GM12878 (cell line): ENCODE measurements at regions not wholly inside any gene's neighbourhood (a gene's known extent, or its start where the extent isn't known, plus 50 kb on each side); places are given as distances from the start of the nearest gene placed in this dataset.

Experiments used
- ATAC-seq: fragments of 200-7000 bp; cut with Tn5 transposase; 3 replicates; pipeline ENCODE4 v1.9.1; 2020; ENCODE audit warnings: mild to moderate bottlenecking, moderate library complexity
- BruUV-seq: library from RNA; stranded (reverse); fragments of 400-500 nt; replicated peaks from 2 replicates; lab custom pipeline; 2021; lab: Mats Ljungman, UMichigan
- CTCF ChIA-PET: fragments of 300-600 bp; sonication (Branson Sonifier 250); formaldehyde crosslinking; extraction: SDS; loops from one replicate; lab custom pipeline; 2021; ENCODE audit warnings: inconsistent platforms; lab: Yijun Ruan, JAX
- POLR2A ChIA-PET: fragments of 350-600 bp; formaldehyde crosslinking; extraction: SDS; loops from one replicate; lab custom pipeline; 2021; ENCODE audit warnings: inconsistent platforms; lab: Charles Lee
- RAD21 ChIA-PET: fragments of 300-600 bp; sonication (Branson Sonifier 250); formaldehyde crosslinking; loops from one replicate; lab custom pipeline; 2023; ENCODE audit warnings: antibody characterized with exemption; ENCODE audit not compliant: unreplicated experiment; lab: Charles Lee
- SMC1A ChIA-PET: fragments of 300-600 bp; sonication (Branson Sonifier 250); formaldehyde crosslinking; loops from one replicate; lab custom pipeline; 2023; ENCODE audit not compliant: unreplicated experiment, uncharacterized antibody; lab: Charles Lee
- DNase-seq: peaks from one replicate; pipeline ENCODE4 v3.0.0-alpha.2; 2011; ENCODE audit warnings: low read depth, low spot score
- FAIRE-seq: peaks from 3 replicates; lab custom pipeline; 2011; peaks lifted over from hg19 to GRCh38; lab: Jason Lieb, UNC
- H2AFZ ChIP-seq: 2 replicates; pipeline ENCODE4 v1.6.0; 2011; ENCODE audit warnings: low read depth, low read length, control low read depth; ENCODE audit not compliant: control insufficient read depth
- H3K27ac ChIP-seq: 2 replicates; pipeline ENCODE4 v1.5.1; 2011; ENCODE audit warnings: control low read depth; ENCODE audit not compliant: control insufficient read depth, insufficient read depth
- H3K27me3 ChIP-seq, 2 experiments: replicated peaks in 1 of 2; 2 replicates each; pipeline versions ENCODE4 v1.6.0 to v1.6.1; 2011; ENCODE audit warnings: low read length in 1 of 2; ENCODE audit not compliant: control insufficient read depth in 2 of 2, insufficient read depth in 2 of 2
- H3K36me3 ChIP-seq, 2 experiments: 2 replicates each; pipeline ENCODE4 v1.5.1; 2011; ENCODE audit warnings: low read length in 1 of 2; ENCODE audit not compliant: control insufficient read depth in 2 of 2, insufficient read depth in 2 of 2
- H3K4me1 ChIP-seq: 2 replicates; pipeline ENCODE4 v1.6.1; 2011; ENCODE audit warnings: mild to moderate bottlenecking, low read length, moderate library complexity, mixed read lengths; ENCODE audit not compliant: control insufficient read depth, insufficient read depth
- H3K4me2 ChIP-seq: 2 replicates; pipeline ENCODE4 v1.6.0; 2011; ENCODE audit warnings: control low read depth; ENCODE audit not compliant: control insufficient read depth, insufficient read depth
- H3K4me3 ChIP-seq: fragments of 200-600 bp; sonication (generic); 2 replicates; pipeline ENCODE4 v1.5.1; 2016
- H3K79me2 ChIP-seq: 2 replicates; pipeline ENCODE4 v1.6.0; 2011; ENCODE audit warnings: low read length; ENCODE audit not compliant: control insufficient read depth, insufficient read depth
- H3K9ac ChIP-seq: 2 replicates; pipeline ENCODE4 v1.8.0; 2011; ENCODE audit warnings: low read length, control low read depth, mixed read lengths; ENCODE audit not compliant: control insufficient read depth, insufficient read depth
- H3K9me3 ChIP-seq: replicated peaks from 3 replicates; pipeline ENCODE4 v1.5.1; 2011; ENCODE audit warnings: mild to moderate bottlenecking, low read length; ENCODE audit not compliant: control insufficient read depth, insufficient read depth
- H4K20me1 ChIP-seq: 2 replicates; pipeline ENCODE4 v1.6.0; 2011; ENCODE audit not compliant: control insufficient read depth, insufficient read depth
- BACH1 ChIP-seq: fragments of 450-650 bp; IDR thresholded peaks from 2 replicates; pipeline ENCODE4 v1.6.1; 2017; ENCODE audit warnings: mild to moderate bottlenecking, borderline replicate concordance
- E2F8 ChIP-seq: fragments of 450-650 bp; IDR thresholded peaks from 2 replicates; pipeline ENCODE4 v1.6.1; 2018; ENCODE audit warnings: mild to moderate bottlenecking, low read depth, moderate library complexity; ENCODE audit not compliant: partially characterized antibody
- EP300 ChIP-seq, 2 experiments: fragments of 150-350 bp in 1 of 2; IDR thresholded peaks; 2 replicates each; pipeline ENCODE4 v1.6.1; 2011 to 2012; ENCODE audit warnings: low read depth in 2 of 2, low read length in 2 of 2, borderline replicate concordance in 1 of 2, improper control_type of control experiment in 1 of 2, inconsistent platforms in 1 of 2; ENCODE audit not compliant: control insufficient read depth in 1 of 2
- KAT2A ChIP-seq: conservative IDR thresholded peaks from 2 replicates; pipeline ENCODE4 v1.6.1; 2011; ENCODE audit warnings: low read depth, low read length; ENCODE audit not compliant: control insufficient read depth
- MYC ChIP-seq: IDR thresholded peaks from 2 replicates; pipeline ENCODE4 v1.6.1; 2011; ENCODE audit warnings: mild to moderate bottlenecking, low read length, moderate library complexity, inconsistent platforms; ENCODE audit not compliant: insufficient read depth, insufficient replicate concordance, insufficient read length, severe bottlenecking
- NFYA ChIP-seq: IDR thresholded peaks from 2 replicates; pipeline ENCODE4 v1.6.1; 2011; ENCODE audit warnings: low read depth, mild to moderate bottlenecking, low read length, improper control_type of control experiment, borderline replicate concordance
- RELA ChIP-seq: fragments of 450-650 bp; IDR thresholded peaks from 2 replicates; pipeline ENCODE4 v1.8.0; 2014; ENCODE audit warnings: borderline replicate concordance; ENCODE audit not compliant: partially characterized antibody
- USF1 ChIP-seq: IDR thresholded peaks from 2 replicates; pipeline ENCODE4 v1.6.1; 2011; ENCODE audit warnings: borderline replicate concordance, low read depth, mild to moderate bottlenecking, moderate library complexity, mixed read lengths, low read length; ENCODE audit not compliant: insufficient read depth; ENCODE audit errors: extremely low read length
- ZBED1 ChIP-seq: IDR thresholded peaks from 2 replicates; pipeline ENCODE4 v1.6.1; 2016; ENCODE audit warnings: borderline replicate concordance
- ZNF592 ChIP-seq: fragments of 450-650 bp; IDR thresholded peaks from 2 replicates; pipeline ENCODE4 v1.6.1; 2017; ENCODE audit warnings: mild to moderate bottlenecking, moderate library complexity
- in situ Hi-C: fragments of 300-500 bp; cut with MboI; formaldehyde crosslinking; loops from 9 replicates; pipeline ENCODE4 v1.14.3; 2018; ENCODE audit warnings: mixed read lengths
- intact Hi-C: fragments of 100-400 bp; cut with micrococcal nuclease; formaldehyde crosslinking; loops from one replicate; pipeline ENCODE4 v1.14.2; 2022; ENCODE audit not compliant: unreplicated experiment

GRCh38 chr4:117512414-117512813 is 427.0 kb upstream of the TRAM1L1 start (continued):
- TF ChIP-seq ZNF592 (no peak), MYC (no peak), BACH1 (no peak), USF1 (no peak)
- TF ChIP-seq, all 136 proteins: peak for 0

GRCh38 chr4:117514391-117515175 is 429.2 kb upstream of the TRAM1L1 start:
- ChIA-PET RAD21 (no interaction called here), CTCF (no interaction called here), POLR2A (no interaction called here), SMC1A (no interaction called here)
- no peaks in the 10 kb centered on the region for H3K79me2 ChIP-seq
- no peaks in the 10 kb centered on the region; a peak in 1 of 4 replicates for H3K27me3 ChIP-seq
- H3K4me3 ChIP-seq, result no peak overlapping the region
- no peaks in the 10 kb centered on the region for H3K4me1 ChIP-seq
- H3K36me3 ChIP-seq, result no peaks in the 10 kb centered on the region
- BruUV-seq, result no TSS peak
- DNase-seq, result no peak
- H4K20me1 ChIP-seq, result no peaks in the 10 kb centered on the region
- in situ Hi-C loops, result no loop called here
- no peak for FAIRE-seq
- no peak overlapping the region for H3K9ac ChIP-seq
- no peak for ATAC-seq
- intact Hi-C loops, result no loop called here
- H2AFZ ChIP-seq, result no peak overlapping the region
- no peak overlapping the region for H3K4me2 ChIP-seq
- no peaks in the 10 kb centered on the region for H3K9me3 ChIP-seq
- no peak overlapping the region for H3K27ac ChIP-seq
- TF ChIP-seq EP300 (IDR thresholded peaks at IDR 0.05; ENCODE audit: borderline replicate concordance in 1 of 2, control insufficient read depth in 1 of 2, low read depth in 2 of 2, low read length in 2 of 2) (no peak), ZBED1 (no peak), RELA (no peak), KAT2A (no peak), NFYA (no peak), E2F8 (no peak)
